ENCODE measurements at regions not wholly inside any gene's neighbourhood (a gene's known extent, or its start where the extent isn't known, plus 50 kb on each side); places are given as distances from the start of the nearest gene placed in this dataset.

DNA sequence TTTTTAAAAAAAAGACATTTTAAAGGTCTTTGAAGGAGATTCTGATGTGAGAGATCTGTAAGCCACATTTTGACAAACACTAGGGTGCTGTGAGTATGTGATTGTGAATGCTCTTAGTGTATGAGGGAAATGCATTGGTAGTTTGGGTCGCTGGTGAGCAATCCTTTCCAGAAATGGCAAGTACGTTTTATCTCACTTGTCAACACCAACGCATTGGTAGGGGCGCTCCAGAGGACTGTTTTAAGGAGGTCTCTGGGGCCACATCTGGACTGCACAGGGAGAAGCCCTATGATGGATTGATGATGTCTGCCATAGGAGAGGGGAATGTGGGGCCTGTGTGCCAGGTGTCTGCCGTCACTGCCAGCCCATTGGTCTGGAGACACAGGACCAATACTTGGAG, 522.6 kb downstream of the BNC2 start:
- ChIA-PET CTCF (ENCODE audit: unreplicated experiment) (no interaction called here), POLR2A (interaction anchor here (1.1 kb wide), 1 partner anchor 271 kb away, joined by 3 read pairs; no protein-coding TSS in a partner anchor)
- Histone ChIP-seq H3K4me2 (ENCODE audit: low read length) (no peak overlapping the region), H3K79me2 (ENCODE audit: insufficient read depth, low read depth, low read length) (no peaks in the 10 kb centered on the region), H3K9me3 (ENCODE audit: low read length) (no peaks in the 10 kb centered on the region), H4K20me1 (ENCODE audit: insufficient read depth, low read length) (no peaks in the 10 kb centered on the region), H3K4me3 (ENCODE audit: low read depth, low read length, poor library complexity, severe bottlenecking) (no peak overlapping the region), H3K9me2 (ENCODE audit: insufficient read depth, low read length) (no peaks in the 10 kb centered on the region), H3K4me1 (ENCODE audit: insufficient read depth, low read length, poor library complexity, severe bottlenecking) (no peaks in the 10 kb centered on the region), H3K36me3 (ENCODE audit: insufficient read depth, low read length) (no peaks in the 10 kb centered on the region), H2AFZ (ENCODE audit: low read length) (no peak overlapping the region), H3K27ac (ENCODE audit: low read depth, low read length, poor library complexity, severe bottlenecking) (no peak overlapping the region)
- intact Hi-C loops (cut with micrococcal nuclease; ENCODE audit: unreplicated experiment): no loop called here
- DNase-seq (ENCODE audit: low spot score): no peak
- no peak for TF ChIP-seq EZH2phosphoT487 (IDR thresholded peaks at IDR 0.05; ENCODE audit: borderline replicate concordance, low read depth, low read length)
- TF ChIP-seq, protein P1, sequence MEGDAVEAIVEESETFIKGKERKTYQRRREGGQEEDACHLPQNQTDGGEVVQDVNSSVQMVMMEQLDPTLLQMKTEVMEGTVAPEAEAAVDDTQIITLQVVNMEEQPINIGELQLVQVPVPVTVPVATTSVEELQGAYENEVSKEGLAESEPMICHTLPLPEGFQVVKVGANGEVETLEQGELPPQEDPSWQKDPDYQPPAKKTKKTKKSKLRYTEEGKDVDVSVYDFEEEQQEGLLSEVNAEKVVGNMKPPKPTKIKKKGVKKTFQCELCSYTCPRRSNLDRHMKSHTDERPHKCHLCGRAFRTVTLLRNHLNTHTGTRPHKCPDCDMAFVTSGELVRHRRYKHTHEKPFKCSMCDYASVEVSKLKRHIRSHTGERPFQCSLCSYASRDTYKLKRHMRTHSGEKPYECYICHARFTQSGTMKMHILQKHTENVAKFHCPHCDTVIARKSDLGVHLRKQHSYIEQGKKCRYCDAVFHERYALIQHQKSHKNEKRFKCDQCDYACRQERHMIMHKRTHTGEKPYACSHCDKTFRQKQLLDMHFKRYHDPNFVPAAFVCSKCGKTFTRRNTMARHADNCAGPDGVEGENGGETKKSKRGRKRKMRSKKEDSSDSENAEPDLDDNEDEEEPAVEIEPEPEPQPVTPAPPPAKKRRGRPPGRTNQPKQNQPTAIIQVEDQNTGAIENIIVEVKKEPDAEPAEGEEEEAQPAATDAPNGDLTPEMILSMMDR (conservative IDR thresholded peaks at IDR 0.05; ENCODE audit: low read length): no peak
- no TSS peak for BruUV-seq (replicated peaks)

DNA sequence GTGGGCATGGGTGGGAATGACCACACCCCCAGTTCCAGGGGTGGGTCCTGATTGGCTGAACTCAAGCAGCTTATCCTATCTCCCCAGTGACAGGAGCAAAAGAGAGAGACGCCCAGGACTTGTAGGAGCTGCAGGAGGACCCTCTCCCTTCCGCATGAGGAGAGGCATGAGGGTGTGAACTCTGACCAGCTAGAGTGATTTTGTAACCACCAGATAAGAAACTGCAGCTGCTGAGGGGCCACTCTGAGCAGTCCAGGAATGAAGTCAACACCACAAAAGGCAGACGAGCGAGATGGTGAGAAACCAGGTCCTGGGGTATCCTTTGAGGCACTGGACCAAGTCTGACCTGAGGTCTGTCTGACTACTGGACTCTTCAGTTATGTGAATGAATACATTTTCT, 521.9 kb downstream of the BNC2 start:
- DNase-seq (ENCODE audit: low spot score): no peak
- no TSS peak for BruUV-seq (replicated peaks)
- Histone ChIP-seq H3K9me2 (ENCODE audit: insufficient read depth, low read length) (no peaks in the 10 kb centered on the region), H3K27ac (ENCODE audit: low read depth, low read length, poor library complexity, severe bottlenecking) (no peak overlapping the region), H3K36me3 (ENCODE audit: insufficient read depth, low read length) (no peaks in the 10 kb centered on the region), H3K9me3 (ENCODE audit: low read length) (no peaks in the 10 kb centered on the region), H4K20me1 (ENCODE audit: insufficient read depth, low read length) (no peaks in the 10 kb centered on the region), H3K4me2 (ENCODE audit: low read length) (no peak overlapping the region), H3K4me1 (ENCODE audit: insufficient read depth, low read length, poor library complexity, severe bottlenecking) (no peaks in the 10 kb centered on the region), H3K4me3 (ENCODE audit: low read depth, low read length, poor library complexity, severe bottlenecking) (no peak overlapping the region), H3K79me2 (ENCODE audit: insufficient read depth, low read depth, low read length) (no peaks in the 10 kb centered on the region), H2AFZ (ENCODE audit: low read length) (no peak overlapping the region)
- intact Hi-C loops (cut with micrococcal nuclease; ENCODE audit: unreplicated experiment): no loop called here
- ChIA-PET CTCF (ENCODE audit: unreplicated experiment) (no interaction called here), POLR2A (no interaction called here)
- TF ChIP-seq EZH2phosphoT487 (IDR thresholded peaks at IDR 0.05; ENCODE audit: borderline replicate concordance, low read depth, low read length): no peak
- TF ChIP-seq, protein P1 (conservative IDR thresholded peaks at IDR 0.05; ENCODE audit: low read length): no peak

DNA sequence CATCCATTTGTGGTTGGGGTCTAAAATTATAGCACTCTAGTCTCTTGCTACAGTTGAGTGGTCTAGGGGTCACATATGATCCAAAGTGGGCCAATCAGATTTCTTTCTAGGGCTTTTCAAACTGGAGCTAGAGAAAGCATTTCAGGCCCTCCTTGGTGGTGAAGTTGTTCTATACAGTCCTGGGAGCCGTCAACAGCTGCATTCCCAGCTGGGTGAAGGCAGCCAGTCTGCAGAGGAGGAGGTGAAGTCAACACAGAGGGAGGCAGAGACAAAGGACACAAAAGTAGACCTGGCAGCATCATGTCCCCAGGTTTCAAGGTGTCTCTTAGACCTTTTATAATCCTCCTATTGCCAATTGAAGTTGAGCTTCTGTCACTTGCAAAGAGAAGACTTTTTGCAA, 518.2 kb downstream of the BNC2 start:
- H2AFZ ChIP-seq (ENCODE audit: low read length): no peak overlapping the region
- H3K4me3 ChIP-seq (ENCODE audit: low read depth, low read length, poor library complexity, severe bottlenecking): no peak overlapping the region
- intact Hi-C loops (cut with micrococcal nuclease; ENCODE audit: unreplicated experiment): no loop called here
- H3K4me1 ChIP-seq (ENCODE audit: insufficient read depth, low read length, poor library complexity, severe bottlenecking): no peaks in the 10 kb centered on the region
- no peak for DNase-seq (ENCODE audit: low spot score)
- H4K20me1 ChIP-seq (ENCODE audit: insufficient read depth, low read length): no peaks in the 10 kb centered on the region
- H3K79me2 ChIP-seq (ENCODE audit: insufficient read depth, low read depth, low read length): no peaks in the 10 kb centered on the region
- no peaks in the 10 kb centered on the region for H3K9me3 ChIP-seq (ENCODE audit: low read length)
- H3K27ac ChIP-seq (ENCODE audit: low read depth, low read length, poor library complexity, severe bottlenecking): no peak overlapping the region
- no peak overlapping the region for H3K4me2 ChIP-seq (ENCODE audit: low read length)
- H3K36me3 ChIP-seq (ENCODE audit: insufficient read depth, low read length): no peaks in the 10 kb centered on the region
- CTCF ChIA-PET (ENCODE audit: unreplicated experiment): no interaction called here
- no TSS peak for BruUV-seq (replicated peaks)
- POLR2A ChIA-PET: no interaction called here
- no peaks in the 10 kb centered on the region for H3K9me2 ChIP-seq (ENCODE audit: insufficient read depth, low read length)
- no peak for TF ChIP-seq EZH2phosphoT487 (IDR thresholded peaks at IDR 0.05; ENCODE audit: borderline replicate concordance, low read depth, low read length)
- TF ChIP-seq, protein P1 (conservative IDR thresholded peaks at IDR 0.05; ENCODE audit: low read length): no peak
